GOT3 (cell line): ENCODE measurements at regions not wholly inside any gene's neighbourhood (a gene's known extent, or its start where the extent isn't known, plus 50 kb on each side); places are given as distances from the start of the nearest gene placed in this dataset.

Source experiments
- DNase-seq: peaks from one replicate; lab custom pipeline; 2025; ENCODE audit warnings: mixed read lengths; lab: John Stamatoyannopoulos, UW

GRCh38 chr17:74085434-74085833, 118.0 kb upstream of the RPL38 start:
- DNase-seq: no peak

GRCh38 chr17:74087002-74087585, 116.4 kb upstream of the RPL38 start:
- DNase-seq: no peak

DNA sequence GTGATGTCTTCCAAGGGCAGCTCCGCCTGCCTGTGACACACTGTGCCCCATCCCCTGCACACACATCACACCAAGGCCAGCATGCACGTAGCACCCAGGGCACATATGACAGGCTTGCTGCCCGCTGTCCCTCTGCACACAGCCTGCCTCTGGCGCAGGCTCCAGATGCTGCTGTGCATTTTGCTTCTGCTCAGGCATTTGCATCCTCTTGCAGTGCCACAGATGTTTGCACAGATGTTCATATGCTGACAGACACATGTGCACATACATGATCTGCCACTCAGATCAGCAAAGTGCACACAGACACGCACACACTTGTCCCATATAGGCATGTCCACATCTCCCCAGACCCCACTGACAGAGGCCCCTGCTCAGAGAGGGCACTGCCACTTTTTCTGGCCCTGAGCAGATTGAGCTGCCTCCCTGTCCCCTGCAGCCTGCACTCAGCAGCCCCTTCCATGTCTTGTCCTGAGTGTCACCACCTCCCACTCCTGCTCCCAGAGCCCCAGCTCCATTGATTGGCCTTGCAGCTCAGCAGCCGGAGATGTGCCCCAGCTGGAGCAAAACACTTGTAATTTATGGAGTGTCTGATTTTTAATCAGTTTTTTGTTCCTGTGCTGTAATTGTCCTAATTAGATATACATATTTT, 115.1 kb upstream of the RPL38 start:
- DNase-seq: no peak

DNA sequence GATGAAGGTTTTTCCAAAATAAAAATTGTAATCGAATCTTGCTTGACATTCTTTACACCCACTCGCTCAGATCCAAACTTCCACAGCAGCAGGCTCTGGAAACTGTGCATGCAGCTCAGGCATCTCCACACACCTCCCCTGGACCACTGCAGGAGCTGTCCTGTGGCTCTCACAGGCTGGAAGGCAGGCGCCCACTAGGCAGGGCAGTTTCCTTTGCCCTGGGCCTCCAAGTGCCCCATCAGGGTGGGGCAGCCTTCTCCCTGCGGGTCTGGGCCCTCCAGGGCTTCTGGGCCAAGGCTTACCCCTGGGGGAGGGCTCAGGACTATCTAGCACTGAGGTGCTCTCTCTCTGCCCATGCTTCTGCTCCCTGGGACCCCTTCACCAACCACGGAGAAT, 114.5 kb upstream of the RPL38 start:
- no peak for DNase-seq

DNA sequence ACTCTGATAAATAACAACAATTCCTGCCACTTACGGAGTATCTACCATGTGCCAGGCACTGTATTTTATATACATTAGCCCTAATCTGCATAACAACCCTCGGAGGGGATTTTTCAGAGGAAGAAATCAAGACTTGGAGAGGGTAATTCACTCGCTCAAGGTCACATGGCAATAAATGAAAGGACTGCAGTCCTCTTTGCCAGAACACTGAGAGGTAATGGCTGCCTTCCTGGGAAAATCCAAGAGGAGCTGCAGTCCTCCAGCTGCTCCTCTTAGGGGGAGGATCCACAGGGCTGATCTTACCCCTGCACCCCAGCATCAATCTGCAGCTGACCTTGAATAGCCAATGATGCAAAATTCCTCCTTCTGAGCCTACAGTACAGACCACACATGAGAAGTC, 114.1 kb upstream of the RPL38 start:
- no peak for DNase-seq

DNA sequence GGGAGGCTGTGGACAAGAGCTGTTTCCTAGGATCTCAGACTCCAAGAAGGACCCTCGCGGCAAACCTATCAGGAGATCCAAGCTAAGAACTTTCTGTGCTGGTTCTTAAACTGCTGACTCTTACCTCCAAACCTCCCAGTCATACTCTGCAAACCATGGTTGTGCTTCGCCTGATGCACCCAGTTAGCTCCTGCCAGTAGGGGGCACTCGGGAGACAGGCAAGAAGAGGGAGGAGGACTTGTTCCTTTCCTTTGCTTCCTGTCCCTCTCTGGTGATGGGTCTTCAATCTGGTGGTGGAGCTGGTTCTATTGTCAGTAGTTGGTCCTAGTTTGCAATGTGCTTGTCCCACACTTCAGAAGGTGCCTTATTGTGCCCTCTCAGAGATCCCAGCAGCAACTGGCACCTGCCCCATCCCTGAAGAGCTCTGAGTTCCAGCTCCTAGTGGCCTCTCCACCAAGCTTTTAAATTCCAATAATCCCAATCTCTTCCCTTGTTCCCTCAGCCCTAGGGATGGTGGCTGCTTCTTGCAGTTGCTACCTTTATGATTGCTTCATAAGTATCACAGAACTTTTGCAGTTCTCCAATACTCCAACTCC, 113.5 kb upstream of the RPL38 start:
- DNase-seq: no peak

GRCh38 chr17:74094651-74095050, 108.8 kb upstream of the RPL38 start:
- no peak for DNase-seq

DNA sequence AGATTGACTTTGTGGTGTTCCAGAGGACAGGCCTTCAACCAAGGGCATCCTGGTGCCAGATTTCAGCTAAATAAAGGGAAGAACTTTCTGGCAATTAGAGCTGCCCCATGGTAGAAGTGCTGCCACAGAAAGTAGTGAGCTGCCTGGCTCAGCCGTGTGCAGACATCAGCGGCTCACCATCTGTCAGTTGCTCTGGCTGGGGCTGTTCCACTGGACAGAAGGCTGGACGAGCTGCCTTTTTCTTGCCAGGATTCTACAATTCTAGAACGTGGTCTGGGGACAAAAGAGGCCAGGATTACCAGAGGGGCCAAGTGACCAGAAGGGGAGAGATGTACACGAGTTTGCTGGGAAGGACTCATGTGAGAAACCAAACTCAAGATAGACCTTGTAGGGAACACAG, 107.0 kb upstream of the RPL38 start:
- DNase-seq: no peak

- no peak for DNase-seq
Measured at GRCh38 chr17:74097450-74098135, 105.9 kb upstream of the RPL38 start.

- DNase-seq: no peak
Measured at GRCh38 chr17:74098136-74099024, 105.1 kb upstream of the RPL38 start.

DNA sequence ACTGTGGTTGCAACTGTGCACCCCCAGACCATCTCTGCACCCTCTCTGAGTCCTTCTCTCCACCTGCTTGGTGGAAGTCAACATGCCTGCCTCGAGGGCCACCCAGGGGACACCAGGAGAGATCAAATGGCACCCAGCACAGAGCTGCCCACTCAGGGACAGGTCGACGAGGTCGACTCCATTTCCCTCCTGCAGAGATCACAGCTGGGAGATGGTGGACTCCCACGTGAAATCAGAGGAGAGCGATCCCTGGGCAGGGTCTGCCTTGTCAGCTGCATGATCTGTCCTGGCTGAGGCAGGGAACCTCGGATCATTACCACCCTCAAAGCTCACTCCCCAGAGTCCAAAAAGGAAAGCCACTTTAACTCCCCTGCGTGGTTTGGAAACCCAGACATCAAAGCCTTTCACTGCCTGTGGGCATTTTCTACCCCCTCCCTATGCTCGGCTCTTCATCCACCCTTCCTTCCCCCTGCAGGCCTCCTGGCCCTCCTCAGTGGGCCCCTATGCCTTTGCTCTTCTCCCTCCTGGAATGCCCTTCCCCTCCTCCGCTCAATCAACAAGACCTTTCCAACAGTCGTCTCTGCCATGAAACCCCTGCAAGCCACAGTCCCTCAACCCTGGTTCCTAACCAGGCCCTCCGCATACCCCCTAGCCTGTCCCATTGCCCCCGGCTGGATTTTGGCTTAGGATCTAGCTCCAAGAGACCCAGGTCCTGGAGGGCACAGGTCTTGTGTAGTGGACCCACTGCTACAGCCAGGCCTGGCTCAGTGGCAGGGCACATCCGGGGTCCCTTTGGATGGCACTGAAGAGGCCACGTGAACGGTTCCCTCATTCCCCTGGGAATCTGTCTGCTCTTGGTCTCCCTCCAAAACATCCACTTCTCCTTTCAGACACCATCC, 103.8 kb upstream of the RPL38 start:
- no peak for DNase-seq

DNA sequence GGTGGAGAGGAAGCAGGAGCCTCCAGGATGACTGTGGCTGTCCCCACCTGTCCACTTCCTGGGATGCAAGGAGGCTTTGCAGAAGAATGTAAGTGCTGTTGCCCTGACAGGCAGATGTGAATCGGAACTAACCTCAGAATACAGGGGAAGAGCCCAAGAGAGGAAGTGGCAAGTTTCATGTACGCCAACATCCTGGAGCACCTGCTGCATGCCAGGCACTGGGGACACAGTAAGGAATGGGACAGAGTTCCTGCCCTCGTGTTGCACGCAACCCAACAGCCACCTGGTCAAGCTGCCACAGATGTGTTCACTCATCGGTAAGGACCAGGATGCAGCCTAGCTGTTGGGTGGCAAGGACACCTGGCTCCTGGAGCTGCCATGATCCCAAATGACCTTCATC, 98.6 kb upstream of the RPL38 start:
- DNase-seq: no peak

GRCh38 chr17:74107107-74107506, 96.4 kb upstream of the RPL38 start:
- no peak for DNase-seq

- no peak for DNase-seq
Measured at GRCh38 chr17:74108126-74108705, 95.3 kb upstream of the RPL38 start.

DNA sequence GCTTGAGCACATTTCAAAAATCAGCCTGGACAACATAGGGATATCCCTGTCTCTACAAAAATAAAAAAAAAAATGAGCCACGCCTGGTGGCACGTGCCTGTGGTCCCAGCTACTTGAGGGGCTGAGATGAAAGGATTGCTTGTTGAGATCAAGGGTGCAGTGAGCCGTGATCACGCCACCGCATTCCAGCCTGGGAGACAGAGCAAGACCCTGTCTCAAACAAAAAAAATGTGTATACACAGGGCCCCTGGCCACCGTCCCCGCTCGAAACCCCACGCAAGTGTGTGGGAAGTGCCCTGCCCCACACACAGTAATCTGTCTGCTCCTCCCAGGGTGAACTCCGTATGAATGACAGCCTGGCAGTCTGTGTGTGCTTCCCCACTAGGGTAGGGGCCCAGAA, 93.0 kb upstream of the RPL38 start:
- DNase-seq: no peak

- DNase-seq: no peak
Measured at GRCh38 chr17:74113326-74113725, 90.2 kb upstream of the RPL38 start.

- no peak for DNase-seq
Measured at GRCh38 chr17:74113952-74114351, 89.5 kb upstream of the RPL38 start.

GRCh38 chr17:74114881-74115470, 88.5 kb upstream of the RPL38 start:
- no peak for DNase-seq

DNA sequence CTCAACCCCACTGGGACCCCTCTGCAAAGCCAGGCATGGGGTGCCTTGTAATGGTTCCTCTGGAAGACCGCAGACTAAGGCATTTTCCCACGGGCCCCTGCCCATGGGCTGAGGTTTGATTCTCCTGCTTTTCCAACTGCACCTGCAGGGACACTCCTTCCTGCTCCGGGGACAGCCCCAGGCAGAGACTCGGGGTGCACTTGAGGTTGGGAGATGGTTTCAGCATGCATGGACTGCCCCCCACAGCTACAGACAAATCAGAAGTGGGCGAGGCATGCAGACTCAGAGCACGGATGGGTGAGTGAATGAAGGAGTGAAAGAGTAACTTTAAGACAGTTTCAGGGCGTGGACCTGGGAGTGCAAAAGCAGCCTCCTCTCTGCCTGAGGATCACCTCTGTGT, 87.9 kb upstream of the RPL38 start:
- no peak for DNase-seq

DNA sequence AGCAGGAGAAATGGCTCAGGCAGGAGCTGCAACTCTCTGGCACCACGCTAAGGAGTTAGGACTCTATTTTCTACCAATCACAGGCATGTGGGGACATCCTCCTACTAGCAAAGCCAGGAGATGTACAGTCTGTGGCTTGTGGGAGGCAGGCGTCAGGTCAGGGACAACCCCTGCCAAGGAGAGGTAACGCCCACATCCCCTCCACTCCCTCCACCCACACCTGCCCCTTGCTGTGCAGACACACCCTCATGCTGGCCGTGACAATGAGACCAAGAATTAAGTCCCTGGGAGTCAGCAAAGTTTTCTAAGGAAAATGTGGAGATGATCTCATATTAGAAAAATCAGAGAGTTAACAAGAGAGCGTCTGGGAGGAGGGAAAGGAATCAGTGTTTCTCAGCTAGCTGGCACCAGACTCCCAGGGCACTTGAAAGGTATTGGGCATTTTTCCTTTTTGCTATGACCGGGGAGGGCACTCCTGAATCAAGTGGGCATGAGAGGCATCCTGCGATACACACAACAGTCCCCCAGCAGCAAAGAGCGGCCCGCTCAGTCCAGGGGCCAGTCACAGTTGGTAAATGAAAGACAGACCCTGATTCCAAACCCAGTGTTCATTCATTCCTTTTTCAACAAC, 87.3 kb upstream of the RPL38 start:
- DNase-seq: no peak
